Spleen (tissue), 11 donors: ENCODE measurements at regions not wholly inside any gene's neighbourhood (a gene's known extent, or its start where the extent isn't known, plus 50 kb on each side); places are given as distances from the start of the nearest gene placed in this dataset.

ENCODE experiments used
- DNase-seq: peaks from one replicate; pipeline ENCODE4 v3.0.0-alpha.2; 2020
- H3K27ac ChIP-seq, 8 donors: fragments of 200-600 bp; sonication (generic) in 7 of 8; 1 replicate in 4 of 8; 2 replicates in 4 of 8; pipeline versions ENCODE4 v1.5.0 to v1.8.0; 2016 to 2021; ENCODE audit warnings: inconsistent platforms in 4 of 8, mild to moderate bottlenecking in 4 of 8, moderate library complexity in 1 of 8
- H3K27me3 ChIP-seq, 7 donors: fragments of 200-600 bp; sonication (generic) in 6 of 7; replicated peaks in 1 of 7; 1 replicate in 4 of 7; 2 replicates in 3 of 7; pipeline versions ENCODE4 v1.5.0 to v1.8.0; 2016 to 2021; ENCODE audit warnings: inconsistent platforms in 3 of 7, mild to moderate bottlenecking in 1 of 7
- H3K36me3 ChIP-seq, 6 donors: fragments of 200-600 bp; sonication (generic) in 5 of 6; 1 replicate in 4 of 6; 2 replicates in 2 of 6; pipeline versions ENCODE4 v1.5.0 to v1.8.0; 2016 to 2021; ENCODE audit warnings: inconsistent platforms in 2 of 6
- H3K4me1 ChIP-seq, 6 donors: fragments of 200-600 bp; sonication (generic) in 5 of 6; 1 replicate in 3 of 6; 2 replicates in 3 of 6; pipeline versions ENCODE4 v1.5.0 to v1.8.0; 2016 to 2021; ENCODE audit warnings: inconsistent platforms in 3 of 6
- H3K4me3 ChIP-seq, 8 donors: fragments of 200-600 bp; sonication (generic) in 7 of 8; 1 replicate in 4 of 8; 2 replicates in 4 of 8; pipeline versions ENCODE4 v1.5.0 to v1.8.0; 2016 to 2021; ENCODE audit warnings: inconsistent platforms in 4 of 8, mild to moderate bottlenecking in 4 of 8, moderate library complexity in 2 of 8
- H3K9me3 ChIP-seq, 8 donors: fragments of 200-600 bp; sonication (generic) in 7 of 8; 1 replicate in 4 of 8; 2 replicates in 4 of 8; pipeline versions ENCODE4 v1.5.0 to v1.8.0; 2016 to 2021; ENCODE audit warnings: inconsistent platforms in 4 of 8
- CTCF ChIP-seq, 11 experiments: fragments of 200-600 bp in 7 of 11; fragments of 450-650 bp in 4 of 11; sonication (generic) in 4 of 11; IDR thresholded peaks in 8 of 11; conservative IDR thresholded peaks in 3 of 11; 1 replicate in 7 of 11; 2 replicates in 4 of 11; pipeline versions ENCODE4 v1.4.0 to v1.8.0; 2016 to 2021; ENCODE audit warnings: antibody characterized with exemption in 11 of 11, inconsistent platforms in 4 of 11, mild to moderate bottlenecking in 1 of 11
- POLR2A ChIP-seq, 3 donors: fragments of 450-650 bp; IDR thresholded peaks; one replicate each; pipeline ENCODE4 v1.5.1; 2017; ENCODE audit warnings: antibody characterized with exemption in 3 of 3, mild to moderate bottlenecking in 1 of 3
- POLR2AphosphoS5 ChIP-seq, 3 donors: sonication (generic); formaldehyde crosslinking; IDR thresholded peaks; one replicate each; pipeline ENCODE4 v1.5.1; 2017; ENCODE audit warnings: antibody characterized with exemption in 3 of 3
- WGBS, 5 donors: extraction: QIAGEN DNeasy Blood & Tissue Kit in 3 of 5; methylation state at CpG; one replicate each; pipeline versions ENCODE4 v1.1.5 to v1.1.7; 2013 to 2018; 5-methylcytosine and 5-hydroxymethylcytosine counted together
- intact Hi-C: fragments of 100-400 bp; cut with DNase I; formaldehyde crosslinking; loops from one replicate; pipeline ENCODE4 v1.15.0; 2023; ENCODE audit warnings: low total_unique reads
- donor health status: healthy with polysubstance abuse.
- donor health status: DM: no; HTN: no; CAD: no; lungs with moderate emphysema.
- donor health status: DM: no; HTN: no; CAD: no.
- donor health status: Bipolar disorder and iron deficiency.
- donor health status: healthy.
- donor health status: DM: no; HTN: no; CAD: no.
- donor health status: DM: yes; HTN: yes; CAD: no.

GRCh38 chr2:76170856-76171255, 460.1 kb upstream of the GCFC2 start:
- TF ChIP-seq POLR2A (IDR thresholded peaks at IDR 0.05) (no peak), POLR2AphosphoS5 (IDR thresholded peaks at IDR 0.05) (no peak), CTCF (IDR thresholded peaks at IDR 0.05 in 8 of 11, conservative IDR thresholded peaks at IDR 0.05 in 3 of 11) (no peak)
- 47 to 72% (median 58%) methylated on average over 2 of the region's 2 CpGs for WGBS, 5 donors
- H3K27ac ChIP-seq: no peak overlapping the region

DNA sequence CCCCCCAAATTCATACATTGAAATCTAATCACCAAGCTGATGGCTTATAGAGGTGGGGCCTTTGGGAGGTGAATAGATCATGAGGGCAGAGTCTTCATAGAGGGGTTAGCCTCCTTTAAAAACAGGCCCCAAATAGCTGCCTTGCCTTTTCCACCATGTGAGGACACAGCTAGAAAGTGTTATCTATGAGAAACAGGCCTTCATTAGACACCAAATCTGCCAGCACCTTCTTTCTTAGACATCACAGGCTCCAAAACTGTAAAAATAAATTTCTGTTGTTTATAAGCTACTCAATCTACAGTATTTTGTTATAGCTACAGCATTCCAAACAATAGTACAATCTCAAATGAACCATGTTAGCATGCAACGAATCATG, 459.3 kb upstream of the GCFC2 start:
- Histone ChIP-seq H3K9me3 (peaks cover 0 to 35% (median 11%) of the 10 kb centered on the region in 8 donors), H3K27me3 (no peaks in the 10 kb centered on the region), H3K27ac (no peak overlapping the region), H3K4me1 (no peaks in the 10 kb centered on the region), H3K36me3 (no peaks in the 10 kb centered on the region), H3K4me3 (no peak overlapping the region)
- intact Hi-C loops: no loop called here
- 57 to 79% (median 72%) methylated on average over 1 of the region's 1 CpG for WGBS, 5 donors
- TF ChIP-seq CTCF (IDR thresholded peaks at IDR 0.05 in 8 of 11, conservative IDR thresholded peaks at IDR 0.05 in 3 of 11) (no peak), POLR2A (IDR thresholded peaks at IDR 0.05) (no peak), POLR2AphosphoS5 (IDR thresholded peaks at IDR 0.05) (no peak)
- no peak for DNase-seq

More at GRCh38 chr2:76170856-76171255, 460.1 kb upstream of the GCFC2 start:
- Histone ChIP-seq H3K9me3 (peaks cover 0 to 44% (median 18%) of the 10 kb centered on the region in 8 donors), H3K36me3 (no peaks in the 10 kb centered on the region), H3K4me3 (no peak overlapping the region), H3K4me1 (no peaks in the 10 kb centered on the region), H3K27me3 (no peaks in the 10 kb centered on the region)
- intact Hi-C loops: no loop called here
- no peak for DNase-seq

- Histone ChIP-seq H3K4me1 (no peaks in the 10 kb centered on the region), H3K4me3 (no peak overlapping the region), H3K27me3 (no peaks in the 10 kb centered on the region), H3K27ac (no peak overlapping the region), H3K36me3 (no peaks in the 10 kb centered on the region), H3K9me3 (peaks cover 0 to 30% (median 6%) of the 10 kb centered on the region in 8 donors)
- intact Hi-C loops: no loop called here
- TF ChIP-seq CTCF (IDR thresholded peaks at IDR 0.05 in 8 of 11, conservative IDR thresholded peaks at IDR 0.05 in 3 of 11) (no peak), POLR2AphosphoS5 (IDR thresholded peaks at IDR 0.05) (no peak), POLR2A (IDR thresholded peaks at IDR 0.05) (no peak)
- DNase-seq: no peak
- 62 to 79% (median 70%) methylated on average over 2 of the region's 2 CpGs for WGBS, 5 donors
These were observed 458.7 kb upstream of the GCFC2 start for GRCh38 chr2:76169276-76170008.

DNA sequence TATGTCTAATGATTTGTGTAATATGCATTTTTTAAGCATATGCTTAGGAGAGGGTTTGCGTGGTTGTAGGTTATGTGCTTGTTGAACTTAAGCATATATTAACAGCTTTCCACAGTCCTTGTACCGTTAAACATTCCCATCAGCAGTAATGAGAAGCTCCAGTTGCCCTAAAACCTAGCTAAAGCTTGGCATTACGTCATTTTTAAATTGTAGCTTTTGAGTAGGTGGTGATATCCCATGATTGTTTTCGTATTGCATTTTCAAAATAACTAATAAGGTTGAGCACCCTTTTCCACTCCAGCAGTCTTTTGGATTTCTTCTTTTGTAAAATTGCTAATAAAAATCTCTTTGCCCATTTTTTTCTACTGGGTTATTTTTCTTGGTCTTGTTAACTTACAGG, 453.1 kb upstream of the GCFC2 start:
- H3K4me1 ChIP-seq: no peaks in the 10 kb centered on the region
- no peak for DNase-seq
- intact Hi-C loops: no loop called here

More for the DNA sequence above, 453.1 kb upstream of the GCFC2 start:
- H3K27me3 ChIP-seq: no peaks in the 10 kb centered on the region
- 68 to 84% (median 83%) methylated on average over 4 of the region's 4 CpGs for WGBS, 5 donors
- H3K27ac ChIP-seq: no peak overlapping the region
- no peaks in the 10 kb centered on the region for H3K36me3 ChIP-seq
- H3K9me3 ChIP-seq: no peaks in the 10 kb centered on the region
- no peak for TF ChIP-seq POLR2AphosphoS5 (IDR thresholded peaks at IDR 0.05)
- TF ChIP-seq CTCF (IDR thresholded peaks at IDR 0.05 in 8 of 11, conservative IDR thresholded peaks at IDR 0.05 in 3 of 11): no peak
- no peak for TF ChIP-seq POLR2A (IDR thresholded peaks at IDR 0.05)
- H3K4me3 ChIP-seq: no peak overlapping the region
